ENCODE measurements at regions not wholly inside any gene's neighbourhood (a gene's known extent, or its start where the extent isn't known, plus 50 kb on each side); places are given as distances from the start of the nearest gene placed in this dataset.

DNA sequence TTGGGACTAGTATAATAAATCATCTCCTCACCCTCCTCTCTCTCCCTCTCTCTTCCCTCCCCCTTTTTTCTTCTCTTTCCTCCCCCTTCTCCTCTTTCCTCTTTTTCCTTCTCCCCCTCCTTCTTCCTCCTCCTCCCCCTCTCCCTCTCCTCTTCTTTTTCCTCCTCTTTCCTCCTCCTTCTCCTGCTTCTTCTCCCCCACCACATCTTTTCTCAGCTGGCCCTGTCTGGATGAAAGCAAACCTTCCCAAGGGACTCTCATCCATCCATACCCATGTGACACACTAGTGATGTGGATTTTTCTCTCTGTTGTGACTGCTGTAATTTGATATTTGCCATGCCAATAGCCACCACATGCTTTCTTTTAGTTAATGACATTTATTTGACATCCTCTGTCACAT is 127.2 kb downstream of the EBLN2 start:
- TF ChIP-seq, protein P1, sequence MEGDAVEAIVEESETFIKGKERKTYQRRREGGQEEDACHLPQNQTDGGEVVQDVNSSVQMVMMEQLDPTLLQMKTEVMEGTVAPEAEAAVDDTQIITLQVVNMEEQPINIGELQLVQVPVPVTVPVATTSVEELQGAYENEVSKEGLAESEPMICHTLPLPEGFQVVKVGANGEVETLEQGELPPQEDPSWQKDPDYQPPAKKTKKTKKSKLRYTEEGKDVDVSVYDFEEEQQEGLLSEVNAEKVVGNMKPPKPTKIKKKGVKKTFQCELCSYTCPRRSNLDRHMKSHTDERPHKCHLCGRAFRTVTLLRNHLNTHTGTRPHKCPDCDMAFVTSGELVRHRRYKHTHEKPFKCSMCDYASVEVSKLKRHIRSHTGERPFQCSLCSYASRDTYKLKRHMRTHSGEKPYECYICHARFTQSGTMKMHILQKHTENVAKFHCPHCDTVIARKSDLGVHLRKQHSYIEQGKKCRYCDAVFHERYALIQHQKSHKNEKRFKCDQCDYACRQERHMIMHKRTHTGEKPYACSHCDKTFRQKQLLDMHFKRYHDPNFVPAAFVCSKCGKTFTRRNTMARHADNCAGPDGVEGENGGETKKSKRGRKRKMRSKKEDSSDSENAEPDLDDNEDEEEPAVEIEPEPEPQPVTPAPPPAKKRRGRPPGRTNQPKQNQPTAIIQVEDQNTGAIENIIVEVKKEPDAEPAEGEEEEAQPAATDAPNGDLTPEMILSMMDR (IDR thresholded peaks at IDR 0.05), result no peak
- TF ChIP-seq POLR2A (IDR thresholded peaks at IDR 0.05; ENCODE audit: low read depth) (no peak), POLR2AphosphoS5 (IDR thresholded peaks at IDR 0.05) (no peak)
